HG02852 (cell line): ENCODE measurements at regions not wholly inside any gene's neighbourhood (a gene's known extent, or its start where the extent isn't known, plus 50 kb on each side); places are given as distances from the start of the nearest gene placed in this dataset.

Source experiments
- ATAC-seq: cut with Tn5 transposase; IDR thresholded peaks from one replicate; pipeline ENCODE4 v1.9.1; 2021; ENCODE audit warnings: mild to moderate bottlenecking, moderate library complexity; ENCODE audit not compliant: unreplicated experiment

DNA sequence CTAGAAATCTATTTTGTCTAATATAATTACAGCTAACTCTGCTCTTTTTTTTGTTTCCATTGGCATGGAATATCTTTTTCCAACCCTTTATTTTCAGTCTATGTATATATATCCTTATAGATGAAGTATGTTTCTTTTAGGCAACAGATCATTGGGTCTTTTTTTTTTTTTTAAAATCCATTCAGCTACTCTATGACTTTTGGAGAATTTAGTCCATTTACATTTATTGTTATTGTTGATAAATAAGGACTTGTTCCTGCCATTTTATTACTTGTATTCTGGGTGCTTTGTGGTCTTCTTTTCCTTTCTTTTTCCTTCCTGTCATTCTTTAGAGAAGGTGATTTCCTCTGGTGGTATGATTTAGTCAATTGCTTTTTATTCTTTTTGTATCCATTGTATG, 296.8 kb downstream of the SMARCA2 start:
- no peak for ATAC-seq

DNA sequence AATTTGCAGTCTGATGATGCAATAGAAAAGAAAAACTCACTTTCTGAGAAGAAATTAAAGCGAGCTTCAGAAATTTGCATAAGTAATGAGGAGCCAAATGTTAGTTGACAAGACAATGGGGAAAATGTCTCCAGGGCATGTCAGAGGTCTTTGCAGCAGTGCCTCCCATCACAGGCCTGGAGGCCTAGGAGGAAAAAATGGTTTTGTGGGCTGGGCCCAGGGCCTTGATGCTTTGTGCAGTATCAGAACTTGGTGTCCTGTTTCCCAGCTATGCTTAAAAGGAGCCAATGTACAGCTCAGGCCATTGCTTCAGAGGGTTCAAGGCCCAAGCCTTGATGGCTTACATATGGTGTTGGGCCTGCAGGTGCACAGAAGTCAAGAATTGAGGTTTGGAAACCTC, 298.4 kb downstream of the SMARCA2 start:
- no peak for ATAC-seq

DNA sequence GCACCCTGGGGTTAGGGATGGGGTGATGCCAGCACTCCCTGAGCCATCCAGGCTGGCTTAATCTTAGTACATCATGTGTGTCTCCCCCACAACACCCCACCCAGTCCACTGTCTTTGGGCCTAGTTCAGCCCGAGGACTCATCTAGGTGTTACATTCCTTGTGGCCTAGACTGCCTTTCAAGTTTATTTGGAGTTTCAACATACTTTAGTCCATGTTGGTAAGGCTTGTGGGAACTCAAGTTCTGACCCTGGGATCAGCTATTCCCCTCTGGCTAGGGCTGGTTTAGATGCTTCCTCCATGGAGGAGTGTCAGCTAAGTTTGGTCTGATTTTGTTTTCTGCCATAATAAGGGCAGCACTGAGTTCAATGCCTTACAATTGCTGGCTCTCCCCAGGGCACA, 302.4 kb downstream of the SMARCA2 start:
- ATAC-seq = no peak

DNA sequence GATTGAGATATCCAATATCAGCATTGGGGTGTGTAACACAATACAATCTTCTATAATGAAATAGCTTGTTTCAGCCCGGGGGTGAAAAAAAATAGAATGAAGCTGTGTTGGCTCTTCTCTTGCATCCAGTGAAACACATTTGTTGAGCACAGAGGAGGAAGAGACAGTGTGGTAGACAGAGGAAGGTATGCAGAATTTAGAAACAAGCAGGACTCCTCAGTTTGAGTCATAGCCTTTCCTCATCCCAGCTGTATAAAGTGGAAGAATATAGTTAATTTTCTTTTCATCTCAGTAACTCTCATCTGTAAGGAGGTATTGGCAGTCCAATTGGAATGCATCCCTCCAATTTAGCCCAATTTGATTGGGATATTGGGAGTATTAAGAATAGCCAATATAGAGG, 302.2 kb upstream of the VLDLR start:
- no peak for ATAC-seq

DNA sequence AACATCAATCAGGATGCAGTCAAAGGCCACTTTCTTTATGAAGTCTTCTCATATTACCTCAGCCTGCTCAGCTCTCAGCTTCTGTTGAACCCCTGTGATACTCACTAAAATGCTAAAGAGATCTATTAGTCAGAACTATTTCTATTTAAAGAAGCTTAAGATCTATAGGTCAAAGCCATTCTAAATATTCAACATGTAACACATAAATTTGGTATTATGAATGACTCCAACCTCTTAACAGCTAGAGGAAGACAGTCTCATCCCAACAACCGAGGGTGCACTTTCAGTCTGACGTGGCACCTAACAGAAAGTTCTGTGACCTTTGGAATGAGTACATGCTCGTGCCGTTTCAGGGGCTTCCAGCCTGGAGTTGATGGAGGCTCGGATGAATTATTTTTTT, 301.5 kb upstream of the VLDLR start:
- ATAC-seq = no peak

DNA sequence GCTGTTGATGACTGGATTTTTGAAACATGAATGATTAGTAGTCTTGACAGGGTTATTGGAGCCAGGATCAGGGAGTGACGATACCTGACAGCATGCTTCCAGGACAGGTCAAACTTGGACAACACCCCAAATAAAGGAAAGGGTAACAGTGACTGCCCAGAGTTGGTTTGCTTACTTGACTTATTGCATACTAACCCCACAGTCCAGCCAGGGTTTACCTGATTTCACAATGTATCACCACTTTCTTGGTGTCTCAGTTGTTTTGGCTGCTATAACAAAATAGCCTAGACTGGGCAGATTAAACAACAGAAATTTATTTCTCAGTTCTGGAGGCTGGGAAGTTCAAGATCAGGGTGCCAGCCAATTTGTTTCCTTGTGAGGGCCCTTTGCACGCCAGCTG, 301.0 kb upstream of the VLDLR start:
- ATAC-seq = no peak

DNA sequence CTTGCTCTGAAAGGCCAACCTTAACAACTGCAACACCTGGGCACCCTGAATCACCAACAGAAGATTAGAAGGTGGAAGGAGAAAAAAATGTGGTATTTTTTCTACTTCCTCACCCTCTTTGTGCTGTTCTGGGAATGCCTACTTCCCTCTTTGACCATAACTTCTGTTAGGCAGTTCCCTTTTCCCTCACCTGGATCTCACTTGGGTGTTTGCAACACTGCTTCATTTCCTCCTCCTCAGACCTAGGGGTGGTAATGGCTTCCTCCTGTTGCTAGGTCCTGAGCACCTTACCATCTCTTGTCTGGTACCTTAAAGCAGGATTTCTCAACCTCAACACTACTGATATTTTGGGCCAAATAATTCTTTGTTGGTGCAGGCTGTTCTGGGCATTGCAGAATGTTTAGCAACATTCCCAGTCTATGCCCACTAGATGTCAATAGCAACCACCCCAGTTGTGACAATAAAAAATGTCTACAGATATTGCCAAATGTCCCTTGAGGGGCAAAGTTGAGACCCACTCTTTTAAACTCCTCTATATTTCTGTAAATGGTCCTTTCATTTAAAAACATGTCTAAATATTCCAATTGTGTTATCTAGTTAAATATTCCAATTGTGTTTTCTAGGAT, 300.0 kb upstream of the VLDLR start:
- ATAC-seq = no peak

DNA sequence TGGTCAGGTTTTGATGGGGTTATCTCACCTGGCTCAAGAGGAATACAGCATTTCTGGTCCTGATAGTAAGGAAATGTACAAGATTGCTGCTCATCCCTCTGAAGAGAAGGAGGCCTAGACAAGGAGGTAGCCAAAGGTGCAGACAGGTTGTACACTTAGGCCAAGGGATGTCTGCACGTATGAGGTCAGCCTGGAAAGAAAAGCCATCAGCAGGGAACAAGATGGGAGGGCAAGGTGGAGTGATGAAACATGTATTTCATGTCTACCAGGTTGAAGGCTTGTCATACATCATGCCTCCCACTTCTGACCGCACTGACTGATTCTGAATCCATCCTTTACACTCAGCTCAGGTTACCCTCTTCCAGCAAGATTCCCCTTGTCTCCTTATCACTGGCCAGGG, 296.8 kb upstream of the VLDLR start:
- no peak for ATAC-seq

DNA sequence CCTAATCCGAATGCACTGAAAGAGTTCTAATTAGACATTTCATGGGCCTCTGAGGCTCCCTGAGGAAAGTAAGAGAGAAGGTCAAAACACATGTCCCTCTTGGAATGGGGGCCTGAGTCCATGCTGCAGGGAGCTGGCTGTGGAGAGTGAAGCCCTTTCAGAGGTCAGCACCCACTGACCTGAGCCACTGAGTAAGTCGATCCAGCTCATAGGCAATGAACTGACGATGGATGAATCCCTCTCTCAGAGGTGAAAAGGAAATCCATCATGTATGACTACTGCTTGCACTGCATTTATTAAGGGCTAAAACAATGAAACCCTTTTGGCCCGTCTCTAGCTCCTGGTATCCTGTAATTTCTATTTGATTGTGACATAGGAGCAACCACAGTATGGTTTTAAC, 288.9 kb upstream of the VLDLR start:
- ATAC-seq = no peak

DNA sequence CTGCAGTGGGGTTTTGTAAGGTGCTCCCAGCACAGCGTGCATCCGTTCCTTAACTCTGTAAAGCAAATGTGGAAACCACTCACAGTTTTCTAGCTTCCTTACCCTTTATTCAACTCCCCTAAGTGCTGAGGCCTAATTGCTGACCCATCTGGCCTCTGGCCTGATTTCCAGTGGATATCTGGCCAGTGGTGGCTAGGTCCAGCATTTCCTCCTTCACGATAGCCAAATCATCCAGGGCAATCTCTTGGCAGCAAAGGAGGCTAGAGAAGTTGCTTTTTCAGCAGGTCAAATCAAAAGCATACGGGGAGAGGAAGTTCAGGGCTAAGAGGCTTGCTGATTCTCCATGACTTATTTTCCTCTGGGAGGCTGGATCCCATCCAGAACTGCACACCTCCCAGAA, 286.3 kb upstream of the VLDLR start:
- ATAC-seq = no peak

DNA sequence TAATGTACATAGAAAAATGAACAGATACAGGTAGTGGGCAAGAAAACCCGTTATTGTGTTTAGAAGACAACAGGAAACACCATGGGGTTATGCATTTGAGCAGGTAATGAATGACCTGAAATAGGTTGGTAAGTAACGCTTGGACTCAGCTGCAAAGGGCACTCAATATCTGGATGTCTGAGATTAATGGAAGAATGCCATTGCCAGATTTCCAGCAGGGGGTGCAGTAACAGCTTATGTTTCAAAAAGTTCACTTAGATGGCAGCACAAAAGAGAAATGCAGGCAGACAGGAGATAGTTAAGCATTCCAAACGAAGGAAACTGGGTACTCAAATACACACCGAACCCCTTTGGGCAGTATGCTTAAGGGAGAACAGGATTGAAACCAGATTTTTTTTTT, 285.5 kb upstream of the VLDLR start:
- ATAC-seq = no peak

DNA sequence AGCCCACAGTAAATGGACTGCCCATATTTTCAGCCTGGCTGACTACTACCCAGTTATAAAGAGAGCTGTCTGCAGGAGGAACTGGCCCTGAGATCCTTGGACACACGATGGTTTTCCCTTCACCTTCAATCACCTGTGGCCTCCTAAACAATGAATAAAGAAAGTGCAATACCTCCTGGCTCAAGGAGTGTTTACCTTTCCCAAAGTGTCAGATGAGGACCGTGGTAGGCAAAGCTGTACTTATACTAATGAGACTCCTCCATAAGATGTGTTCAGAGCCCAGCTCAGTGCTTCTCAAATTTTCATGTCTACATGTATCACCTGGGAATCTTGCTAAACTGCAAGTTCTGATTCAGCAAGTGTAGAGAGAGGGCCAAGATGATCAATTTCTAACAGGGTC, 284.5 kb upstream of the VLDLR start:
- ATAC-seq = no peak

DNA sequence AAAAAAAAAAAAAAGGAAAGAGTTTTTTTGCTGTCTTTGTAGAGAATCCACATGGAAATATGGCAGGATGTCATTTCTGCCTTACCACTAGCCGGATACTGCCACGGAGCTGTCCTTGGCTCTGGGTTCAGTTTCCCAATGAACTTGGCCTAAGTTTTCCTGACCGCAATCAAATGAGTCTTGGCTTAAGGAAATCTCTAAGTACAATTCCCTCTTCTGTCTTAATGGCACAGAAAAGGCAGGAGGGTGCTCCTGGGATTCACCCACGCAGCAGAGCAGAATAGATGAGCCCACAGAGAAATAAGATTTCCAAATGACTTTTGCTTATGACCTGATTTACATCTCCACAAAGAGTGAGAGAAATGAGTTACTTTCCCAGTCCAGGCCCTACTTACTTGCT, 284.0 kb upstream of the VLDLR start:
- no peak for ATAC-seq

DNA sequence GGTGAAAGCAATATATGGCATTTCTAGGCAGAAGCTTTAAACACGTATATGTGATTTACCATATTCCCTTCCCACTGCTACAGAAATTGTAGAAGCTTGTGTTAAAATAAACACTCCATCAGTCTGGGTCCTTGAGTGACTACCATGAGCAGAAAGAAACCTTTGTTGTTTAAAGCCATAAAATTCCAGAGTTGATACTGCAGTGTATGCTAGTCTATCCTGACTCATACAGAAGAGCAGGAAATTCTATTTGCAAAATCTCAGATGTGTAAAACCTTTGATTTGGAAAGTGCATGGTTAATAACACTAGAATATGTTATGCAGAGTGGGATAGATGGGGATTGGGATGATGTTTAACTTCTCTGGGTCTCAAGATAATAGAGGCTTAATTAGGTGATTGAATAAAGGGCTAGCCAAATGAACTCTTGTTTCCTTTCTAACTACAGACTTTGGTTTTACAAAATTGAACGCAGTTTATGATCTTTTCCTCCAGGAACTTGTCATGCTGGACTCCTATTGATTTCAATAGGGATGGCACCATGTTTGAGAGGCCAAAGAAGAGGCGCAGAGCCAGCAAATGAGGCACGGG, 282.7 kb upstream of the VLDLR start:
- ATAC-seq = no peak

DNA sequence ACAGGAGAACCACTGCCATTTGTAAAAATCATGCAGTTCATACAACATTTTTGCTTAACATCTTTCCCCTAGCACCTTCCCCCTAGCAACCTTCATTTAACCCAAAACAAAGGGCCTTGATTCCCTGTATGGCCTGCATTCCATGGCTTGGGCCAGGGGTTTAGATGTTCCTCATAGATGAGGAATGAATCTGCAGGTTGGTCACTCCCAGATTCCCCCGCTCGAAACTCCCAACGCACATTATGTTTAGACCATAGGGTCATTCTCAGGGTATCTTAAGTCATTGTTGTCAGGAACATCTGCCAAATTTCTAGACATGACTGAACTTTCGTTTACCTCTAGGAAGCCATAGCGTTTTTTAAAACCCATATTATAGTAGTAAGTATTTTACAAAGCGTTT, 282.2 kb upstream of the VLDLR start:
- ATAC-seq = no peak

DNA sequence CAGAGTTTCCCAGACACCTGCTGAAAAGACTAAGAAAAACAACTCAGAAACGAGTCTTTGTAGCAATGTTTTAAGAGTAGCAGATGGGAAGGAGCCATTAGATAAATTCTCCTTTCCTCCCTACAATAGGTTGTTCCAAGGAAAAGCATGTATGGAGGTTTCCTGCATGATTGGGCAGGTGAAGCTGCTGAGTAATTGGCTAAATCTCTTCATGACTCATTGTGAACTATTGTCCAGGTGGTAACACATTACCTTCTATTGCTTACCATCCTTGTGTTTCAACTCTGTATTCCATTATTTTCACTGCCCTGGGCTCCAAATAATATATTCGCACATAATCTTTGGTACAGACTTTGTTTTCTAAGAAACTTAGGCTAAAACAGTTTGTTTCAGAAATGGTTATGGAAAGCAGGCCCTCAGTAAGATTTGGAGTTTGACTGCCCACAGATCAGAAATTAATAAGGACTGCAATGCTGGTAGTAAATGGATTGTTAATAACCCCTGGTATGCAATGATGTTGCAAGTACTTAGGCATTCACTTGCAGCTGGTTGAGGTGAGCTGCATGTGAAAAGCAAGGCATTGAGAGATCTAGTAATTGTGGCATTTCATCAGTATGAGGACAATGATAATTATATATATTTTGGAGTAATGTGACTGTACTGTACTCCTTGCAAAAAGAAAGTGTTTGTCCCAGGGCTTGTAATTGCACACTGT, 281.4 kb upstream of the VLDLR start:
- ATAC-seq = no peak

DNA sequence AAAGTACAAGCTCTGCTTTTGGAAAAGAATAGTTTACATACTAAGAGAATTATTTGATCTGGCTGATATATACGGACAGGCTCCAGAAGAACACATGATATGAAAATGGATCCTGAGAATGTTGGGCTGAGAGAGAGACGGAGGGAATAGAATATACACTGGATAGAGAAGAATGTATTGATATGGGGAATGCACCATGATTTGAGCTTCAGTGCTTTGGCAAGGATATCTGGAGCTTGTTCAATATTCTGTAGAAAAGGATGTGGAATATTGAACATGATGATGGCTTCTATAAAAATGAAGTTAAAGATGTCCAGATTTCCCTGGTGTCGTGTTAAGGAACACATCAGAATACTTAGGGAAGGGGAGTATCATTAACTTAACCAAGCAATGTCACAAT, 280.5 kb upstream of the VLDLR start:
- no peak for ATAC-seq

DNA sequence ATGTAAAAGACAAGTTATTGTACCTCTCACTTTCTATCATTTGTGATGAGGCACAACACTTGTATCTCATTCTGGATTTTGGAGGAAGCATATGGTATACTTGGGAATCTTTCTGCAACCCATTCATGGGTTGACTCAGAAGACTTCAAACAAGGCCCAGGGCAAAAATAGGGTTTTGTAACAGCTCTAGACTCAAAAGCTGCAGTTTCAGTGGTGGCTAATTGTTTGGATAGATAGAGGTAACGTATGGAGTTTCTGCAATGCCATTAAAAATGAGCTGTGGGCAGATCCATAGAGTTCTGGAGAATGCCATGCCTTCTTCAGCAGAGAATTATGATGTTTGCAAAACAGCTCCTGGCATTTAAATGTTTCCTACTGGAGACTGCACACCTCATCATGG, 279.6 kb upstream of the VLDLR start:
- no peak for ATAC-seq

DNA sequence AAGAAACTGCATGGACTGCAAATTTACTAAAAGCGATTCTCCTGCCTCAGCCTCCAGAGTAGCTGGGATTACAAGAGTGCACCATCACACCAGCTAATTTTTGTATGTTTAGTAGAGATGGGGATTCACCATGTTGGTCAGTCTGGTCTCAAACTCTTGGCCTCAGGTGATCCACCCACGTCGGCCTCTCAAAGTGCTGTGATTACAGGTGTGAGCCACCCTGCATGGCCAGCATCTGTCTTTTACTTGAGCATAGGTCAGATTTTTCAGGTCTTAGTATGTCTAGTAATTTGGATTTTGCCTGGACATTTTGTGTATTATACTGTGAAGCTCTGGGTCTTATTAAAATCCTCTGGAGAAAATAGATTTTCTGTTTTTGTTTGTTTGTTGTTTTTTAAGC, 277.8 kb upstream of the VLDLR start:
- ATAC-seq = no peak

DNA sequence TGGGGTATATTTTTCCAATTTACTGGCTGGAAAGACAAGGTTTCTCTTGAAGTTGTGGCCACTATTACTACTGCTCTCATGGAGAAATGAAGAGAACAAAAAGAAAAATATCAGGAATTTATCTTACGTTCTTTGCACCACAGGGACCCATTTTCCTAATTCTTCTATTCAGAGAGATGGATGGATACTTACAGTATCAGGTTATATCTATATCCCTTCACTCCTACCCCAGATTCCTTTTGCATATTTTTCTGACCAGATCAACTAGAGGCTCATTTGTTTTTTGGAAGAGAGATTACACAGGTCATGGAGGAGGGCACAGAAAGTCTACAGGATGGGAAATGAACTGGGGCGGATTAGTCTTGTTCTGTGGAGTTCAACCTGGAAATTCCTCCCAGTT, 277.2 kb upstream of the VLDLR start:
- ATAC-seq = no peak

DNA sequence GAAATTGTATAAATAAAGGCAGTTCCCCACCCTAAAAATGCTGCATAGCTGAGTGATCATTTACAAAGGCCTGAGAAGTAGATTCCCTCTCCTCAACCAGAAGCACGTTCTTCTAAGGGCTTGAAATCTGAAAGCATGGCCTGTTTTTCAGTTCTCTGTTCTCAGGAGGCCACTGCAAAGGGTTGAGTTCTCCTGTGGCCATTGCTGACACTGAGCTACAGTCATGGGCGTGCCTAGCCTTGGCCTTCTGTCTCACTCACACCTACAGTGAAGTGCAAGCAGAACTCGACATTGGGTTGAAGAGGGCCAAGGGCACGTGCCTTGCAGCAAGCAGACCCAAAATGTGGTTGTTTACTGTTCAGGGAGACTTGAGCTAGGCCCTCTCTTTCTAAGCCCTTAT, 276.6 kb upstream of the VLDLR start:
- ATAC-seq = no peak

DNA sequence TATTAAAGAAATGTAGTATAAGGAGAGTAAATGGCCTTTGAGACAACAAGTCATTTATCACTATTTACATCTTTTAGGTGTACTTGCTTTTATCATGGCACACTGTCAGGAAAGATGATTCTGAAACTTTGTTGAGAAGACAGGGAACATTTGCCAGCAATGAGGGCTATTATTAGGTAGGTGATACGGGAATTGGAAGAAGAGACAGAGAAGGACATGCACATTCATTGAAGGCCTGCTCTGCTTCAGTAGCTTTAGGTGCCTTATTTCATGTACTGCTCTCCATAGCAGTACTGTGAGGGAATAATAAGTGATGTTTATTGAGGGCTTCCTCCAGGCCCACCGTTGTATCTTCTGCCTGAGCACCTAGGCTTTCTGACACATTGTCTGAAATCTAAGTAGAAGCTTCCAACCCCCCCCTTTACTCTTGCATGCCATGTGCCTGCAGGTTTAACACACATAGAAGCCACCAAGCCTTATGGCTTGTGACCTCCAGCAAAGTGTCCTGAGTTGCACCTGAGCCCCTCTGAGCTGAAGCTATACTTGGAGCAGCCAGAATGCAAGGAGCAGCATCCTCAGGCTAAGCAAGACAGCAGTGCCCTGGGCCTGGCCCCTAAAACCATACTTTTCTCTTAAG, 275.2 kb upstream of the VLDLR start:
- ATAC-seq = no peak
